Transverse colon (tissue), 4 donors: ENCODE measurements at regions not wholly inside any gene's neighbourhood (a gene's known extent, or its start where the extent isn't known, plus 50 kb on each side); places are given as distances from the start of the nearest gene placed in this dataset.

Source experiments
- EP300 ChIP-seq: sonication (generic); formaldehyde crosslinking; IDR thresholded peaks from one replicate; pipeline ENCODE4 v1.6.1; 2017; ENCODE audit warnings: antibody characterized with exemption, low read depth
- POLR2AphosphoS5 ChIP-seq, 3 donors: sonication (generic); formaldehyde crosslinking; IDR thresholded peaks; one replicate each; pipeline ENCODE4 v1.6.1; 2016; ENCODE audit warnings: antibody characterized with exemption in 3 of 3
- TF ChIP-seq, protein P1 (sequence below), 5 experiments: fragments of 200-600 bp in 3 of 5; fragments of 450-650 bp in 2 of 5; sonication (generic) in 3 of 5; IDR thresholded peaks; 1 replicate in 2 of 5; 2 replicates in 3 of 5; pipeline ENCODE4 v1.5.1; 2016 to 2017; ENCODE audit warnings: antibody characterized with exemption in 5 of 5, inconsistent platforms in 3 of 5, mild to moderate bottlenecking in 2 of 5, moderate library complexity in 1 of 5

DNA sequence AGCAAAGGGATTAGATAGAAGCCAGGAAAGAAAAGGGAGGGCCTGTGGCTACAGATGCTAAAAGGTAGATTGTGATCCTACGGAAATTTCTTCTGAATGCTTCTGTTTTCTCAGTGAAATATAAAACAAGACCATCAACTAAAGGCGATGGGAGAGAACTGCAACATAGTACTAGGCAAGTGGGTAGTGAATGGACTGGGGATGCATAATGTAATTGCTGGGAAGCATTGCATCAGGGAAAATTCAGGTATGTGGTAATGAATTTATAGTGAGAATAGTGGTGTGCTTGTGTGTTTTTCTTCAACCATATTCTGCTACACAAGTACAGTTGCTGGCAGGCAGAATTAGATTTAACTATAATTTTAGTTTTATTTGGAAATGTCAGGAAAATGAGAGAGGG, 156.6 kb downstream of the OPN5 start:
- TF ChIP-seq POLR2AphosphoS5 (IDR thresholded peaks at IDR 0.05) (no peak), EP300 (no peak)
- TF ChIP-seq, protein P1, sequence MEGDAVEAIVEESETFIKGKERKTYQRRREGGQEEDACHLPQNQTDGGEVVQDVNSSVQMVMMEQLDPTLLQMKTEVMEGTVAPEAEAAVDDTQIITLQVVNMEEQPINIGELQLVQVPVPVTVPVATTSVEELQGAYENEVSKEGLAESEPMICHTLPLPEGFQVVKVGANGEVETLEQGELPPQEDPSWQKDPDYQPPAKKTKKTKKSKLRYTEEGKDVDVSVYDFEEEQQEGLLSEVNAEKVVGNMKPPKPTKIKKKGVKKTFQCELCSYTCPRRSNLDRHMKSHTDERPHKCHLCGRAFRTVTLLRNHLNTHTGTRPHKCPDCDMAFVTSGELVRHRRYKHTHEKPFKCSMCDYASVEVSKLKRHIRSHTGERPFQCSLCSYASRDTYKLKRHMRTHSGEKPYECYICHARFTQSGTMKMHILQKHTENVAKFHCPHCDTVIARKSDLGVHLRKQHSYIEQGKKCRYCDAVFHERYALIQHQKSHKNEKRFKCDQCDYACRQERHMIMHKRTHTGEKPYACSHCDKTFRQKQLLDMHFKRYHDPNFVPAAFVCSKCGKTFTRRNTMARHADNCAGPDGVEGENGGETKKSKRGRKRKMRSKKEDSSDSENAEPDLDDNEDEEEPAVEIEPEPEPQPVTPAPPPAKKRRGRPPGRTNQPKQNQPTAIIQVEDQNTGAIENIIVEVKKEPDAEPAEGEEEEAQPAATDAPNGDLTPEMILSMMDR (IDR thresholded peaks at IDR 0.05), result no peak
